Left ventricle myocardium inferior (tissue), 1 donor: ENCODE measurements at regions not wholly inside any gene's neighbourhood (a gene's known extent, or its start where the extent isn't known, plus 50 kb on each side); places are given as distances from the start of the nearest gene placed in this dataset.

Source experiments
- DNase-seq: peaks from one replicate; pipeline ENCODE4 v3.0.0-alpha.2; 2020
- H3K27ac ChIP-seq: fragments of 200-600 bp; replicated peaks from 2 replicates; pipeline ENCODE4 v1.8.0; 2021
- H3K27me3 ChIP-seq: fragments of 200-600 bp; 2 replicates; pipeline ENCODE4 v1.8.0; 2021; ENCODE audit warnings: low read depth
- H3K36me3 ChIP-seq: fragments of 200-600 bp; 2 replicates; pipeline ENCODE4 v1.8.0; 2021
- H3K4me1 ChIP-seq: fragments of 200-600 bp; 2 replicates; pipeline ENCODE4 v1.8.0; 2021
- H3K4me3 ChIP-seq: fragments of 200-600 bp; 2 replicates; pipeline ENCODE4 v1.8.0; 2021; ENCODE audit warnings: mild to moderate bottlenecking, moderate library complexity
- H3K9me3 ChIP-seq: fragments of 200-600 bp; replicated peaks from 2 replicates; pipeline ENCODE4 v1.8.0; 2021
- intact Hi-C: fragments of 100-400 bp; cut with micrococcal nuclease; formaldehyde crosslinking; loops from one replicate; pipeline ENCODE4 v1.11.0; 2022
- TF ChIP-seq, protein P1 (sequence below): fragments of 200-600 bp; IDR thresholded peaks from 2 replicates; pipeline ENCODE4 v1.8.0; 2021; ENCODE audit warnings: antibody characterized with exemption, mild to moderate bottlenecking, borderline replicate concordance
- donor health status: DM: no; HTN: yes; CAD: no; lungs with severe emphysema.

GRCh38 chr13:73684750-73685149 lies 449.5 kb downstream of the KLF12 start:
- no peak overlapping the region for H3K27ac ChIP-seq
- no peaks in the 10 kb centered on the region for H3K36me3 ChIP-seq
- H3K4me3 ChIP-seq: no peak overlapping the region
- DNase-seq: no peak
- no peaks in the 10 kb centered on the region for H3K27me3 ChIP-seq
- H3K9me3 ChIP-seq: no peaks in the 10 kb centered on the region
- TF ChIP-seq, protein P1, sequence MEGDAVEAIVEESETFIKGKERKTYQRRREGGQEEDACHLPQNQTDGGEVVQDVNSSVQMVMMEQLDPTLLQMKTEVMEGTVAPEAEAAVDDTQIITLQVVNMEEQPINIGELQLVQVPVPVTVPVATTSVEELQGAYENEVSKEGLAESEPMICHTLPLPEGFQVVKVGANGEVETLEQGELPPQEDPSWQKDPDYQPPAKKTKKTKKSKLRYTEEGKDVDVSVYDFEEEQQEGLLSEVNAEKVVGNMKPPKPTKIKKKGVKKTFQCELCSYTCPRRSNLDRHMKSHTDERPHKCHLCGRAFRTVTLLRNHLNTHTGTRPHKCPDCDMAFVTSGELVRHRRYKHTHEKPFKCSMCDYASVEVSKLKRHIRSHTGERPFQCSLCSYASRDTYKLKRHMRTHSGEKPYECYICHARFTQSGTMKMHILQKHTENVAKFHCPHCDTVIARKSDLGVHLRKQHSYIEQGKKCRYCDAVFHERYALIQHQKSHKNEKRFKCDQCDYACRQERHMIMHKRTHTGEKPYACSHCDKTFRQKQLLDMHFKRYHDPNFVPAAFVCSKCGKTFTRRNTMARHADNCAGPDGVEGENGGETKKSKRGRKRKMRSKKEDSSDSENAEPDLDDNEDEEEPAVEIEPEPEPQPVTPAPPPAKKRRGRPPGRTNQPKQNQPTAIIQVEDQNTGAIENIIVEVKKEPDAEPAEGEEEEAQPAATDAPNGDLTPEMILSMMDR: no peak
- H3K4me1 ChIP-seq: no peaks in the 10 kb centered on the region
- intact Hi-C loops: no loop called here

- TF ChIP-seq, protein P1: no peak
- Histone ChIP-seq H3K27ac (no peak overlapping the region), H3K27me3 (no peaks in the 10 kb centered on the region), H3K4me3 (no peak overlapping the region), H3K4me1 (no peaks in the 10 kb centered on the region), H3K36me3 (no peaks in the 10 kb centered on the region), H3K9me3 (no peaks in the 10 kb centered on the region)
- intact Hi-C loops: no loop called here
- DNase-seq: no peak
Measured at GRCh38 chr13:73684286-73684685, 449.9 kb downstream of the KLF12 start.

GRCh38 chr13:73683746-73684145 lies 450.5 kb downstream of the KLF12 start:
- Histone ChIP-seq H3K4me1 (no peaks in the 10 kb centered on the region), H3K36me3 (no peaks in the 10 kb centered on the region), H3K27ac (no peak overlapping the region), H3K27me3 (no peaks in the 10 kb centered on the region), H3K9me3 (no peaks in the 10 kb centered on the region), H3K4me3 (no peak overlapping the region)
- no peak for DNase-seq
- TF ChIP-seq, protein P1: no peak
- intact Hi-C loops: no loop called here

DNA sequence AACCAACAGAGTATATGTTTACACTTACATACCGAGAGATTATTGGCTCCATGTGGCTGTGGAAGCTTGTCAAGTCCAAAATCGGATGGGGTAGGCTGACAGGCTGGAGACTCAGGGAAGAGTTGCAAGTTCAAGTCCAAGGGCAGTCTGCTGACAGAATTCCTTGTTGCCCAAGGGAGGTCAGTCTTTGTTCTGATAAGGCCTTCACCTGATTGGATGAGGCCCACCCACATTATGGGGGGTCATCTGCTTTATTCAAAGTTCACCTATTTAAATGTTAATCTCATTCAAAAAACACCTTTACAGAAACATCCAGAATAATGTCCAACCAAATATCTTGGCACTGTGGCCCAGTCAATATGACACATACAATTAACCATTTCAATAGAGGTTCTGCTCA lies 452.4 kb downstream of the KLF12 start:
- H3K27me3 ChIP-seq: no peaks in the 10 kb centered on the region
- TF ChIP-seq, protein P1: no peak
- H3K9me3 ChIP-seq: no peaks in the 10 kb centered on the region
- peaks cover 5% of the 10 kb centered on the region for H3K4me1 ChIP-seq
- no peaks in the 10 kb centered on the region for H3K36me3 ChIP-seq
- H3K27ac ChIP-seq: no peak overlapping the region
- no peak overlapping the region for H3K4me3 ChIP-seq
- intact Hi-C loops: no loop called here
- DNase-seq: no peak

DNA sequence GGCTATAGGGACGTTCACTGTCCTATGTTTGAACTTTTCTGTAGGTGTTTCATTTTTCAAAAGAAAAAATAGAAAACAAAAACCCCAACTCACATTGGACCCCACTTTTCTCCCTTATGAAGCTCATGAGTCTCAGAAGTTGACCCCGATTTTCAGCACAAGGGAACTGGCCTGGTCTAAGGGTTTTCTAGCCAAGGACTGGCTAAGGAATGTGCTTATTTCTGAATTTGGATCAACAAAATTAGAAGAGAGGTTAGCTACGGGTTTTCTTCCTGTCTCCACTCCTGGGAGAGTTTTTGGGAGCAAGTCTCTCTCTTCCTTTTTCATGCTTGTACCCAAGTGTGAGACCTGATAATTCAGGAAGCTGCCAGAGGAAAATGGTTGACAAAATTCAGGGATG lies 453.2 kb downstream of the KLF12 start:
- intact Hi-C loops: no loop called here
- Histone ChIP-seq H3K27ac (no peak overlapping the region), H3K4me1 (peaks cover 5% of the 10 kb centered on the region), H3K9me3 (no peaks in the 10 kb centered on the region), H3K36me3 (no peaks in the 10 kb centered on the region), H3K4me3 (no peak overlapping the region), H3K27me3 (no peaks in the 10 kb centered on the region)
- TF ChIP-seq, protein P1: no peak
- DNase-seq: no peak
